Nephron progenitor cell (in vitro differentiated cells): ENCODE measurements at regions not wholly inside any gene's neighbourhood (a gene's known extent, or its start where the extent isn't known, plus 50 kb on each side); places are given as distances from the start of the nearest gene placed in this dataset.

ENCODE experiments used
- DNase-seq: peaks from one replicate; pipeline ENCODE4 v3.0.0; 2021
- H3K27ac Mint-ChIP-seq: 2 replicates; pipeline ENCODE4 v1.8.0; 2021; ENCODE audit warnings: mild to moderate bottlenecking, moderate library complexity, mixed read lengths
- H3K27me3 Mint-ChIP-seq: 2 replicates; pipeline ENCODE4 v1.8.0; 2021; ENCODE audit warnings: mild to moderate bottlenecking, low read depth, mixed read lengths; ENCODE audit not compliant: poor library complexity
- H3K36me3 Mint-ChIP-seq: 2 replicates; pipeline ENCODE4 v1.8.0; 2021; ENCODE audit warnings: low read depth, mixed read lengths
- H3K4me1 Mint-ChIP-seq: 2 replicates; pipeline ENCODE4 v1.8.0; 2021; ENCODE audit warnings: mixed read lengths
- H3K4me3 Mint-ChIP-seq: 2 replicates; pipeline ENCODE4 v1.8.0; 2021; ENCODE audit warnings: mild to moderate bottlenecking, moderate library complexity, mixed read lengths
- H3K9me3 Mint-ChIP-seq: 2 replicates; pipeline ENCODE4 v1.8.0; 2021; ENCODE audit warnings: mild to moderate bottlenecking, moderate library complexity, mixed read lengths
- CTCF ChIP-seq: fragments of 200-600 bp; sonication (generic); IDR thresholded peaks from 2 replicates; pipeline ENCODE4 v1.5.0; 2021; ENCODE audit warnings: antibody characterized with exemption

GRCh38 chr12:94721173-94721572 lies 70.8 kb upstream of the TMCC3 start:
- H3K27me3 Mint-ChIP-seq: no peaks in the 10 kb centered on the region
- H3K9me3 Mint-ChIP-seq: peaks cover 19% of the 10 kb centered on the region
- H3K36me3 Mint-ChIP-seq: peaks cover 14% of the 10 kb centered on the region
- H3K4me1 Mint-ChIP-seq: peaks cover 45% of the 10 kb centered on the region
- H3K4me3 Mint-ChIP-seq: no peak overlapping the region
- no peak for TF ChIP-seq CTCF
- DNase-seq: no peak
- H3K27ac Mint-ChIP-seq: no peak overlapping the region

GRCh38 chr12:94718114-94718513 lies 67.8 kb upstream of the TMCC3 start:
- DNase-seq: no peak
- peaks cover 18% of the 10 kb centered on the region for H3K9me3 Mint-ChIP-seq
- TF ChIP-seq CTCF: no peak
- H3K4me1 Mint-ChIP-seq: peaks cover 64% of the 10 kb centered on the region
- peaks cover 14% of the 10 kb centered on the region for H3K36me3 Mint-ChIP-seq
- H3K4me3 Mint-ChIP-seq: no peak overlapping the region
- H3K27ac Mint-ChIP-seq: no peak overlapping the region
- no peaks in the 10 kb centered on the region for H3K27me3 Mint-ChIP-seq

GRCh38 chr12:94717656-94718055 lies 67.3 kb upstream of the TMCC3 start:
- no peak for DNase-seq
- Mint-ChIP-seq H3K27ac (peak overlapping the region; percentile 95), H3K27me3 (no peaks in the 10 kb centered on the region), H3K4me1 (peaks cover 64% of the 10 kb centered on the region), H3K4me3 (peak overlapping the region; percentile 40), H3K36me3 (peaks cover 14% of the 10 kb centered on the region), H3K9me3 (peaks cover 18% of the 10 kb centered on the region)
- TF ChIP-seq CTCF: no peak

- Mint-ChIP-seq H3K27ac (peak overlapping the region; percentile 95), H3K4me3 (peak overlapping the region; percentile 61)
These were observed 66.8 kb upstream of the TMCC3 start for GRCh38 chr12:94717108-94717507.

GRCh38 chr12:94716339-94716738 lies 66.0 kb upstream of the TMCC3 start:
- no peaks in the 10 kb centered on the region for H3K27me3 Mint-ChIP-seq
- H3K4me3 Mint-ChIP-seq: no peak overlapping the region
- H3K4me1 Mint-ChIP-seq: peaks cover 61% of the 10 kb centered on the region
- DNase-seq: no peak
- H3K36me3 Mint-ChIP-seq: peaks cover 13% of the 10 kb centered on the region
- peaks cover 13% of the 10 kb centered on the region for H3K9me3 Mint-ChIP-seq
- TF ChIP-seq CTCF: no peak
- H3K27ac Mint-ChIP-seq: peak overlapping the region; percentile 93

More at GRCh38 chr12:94717108-94717507, 66.8 kb upstream of the TMCC3 start:
- Mint-ChIP-seq H3K4me1 (peaks cover 65% of the 10 kb centered on the region), H3K27me3 (no peaks in the 10 kb centered on the region), H3K9me3 (peaks cover 18% of the 10 kb centered on the region), H3K36me3 (peaks cover 14% of the 10 kb centered on the region)
- peak; percentile 15 for DNase-seq
- no peak for TF ChIP-seq CTCF

GRCh38 chr12:94714378-94715114 lies 64.2 kb upstream of the TMCC3 start:
- H3K9me3 Mint-ChIP-seq: peaks cover 7% of the 10 kb centered on the region
- DNase-seq: no peak
- H3K4me3 Mint-ChIP-seq: no peak overlapping the region
- peaks cover 61% of the 10 kb centered on the region for H3K4me1 Mint-ChIP-seq
- H3K27ac Mint-ChIP-seq: peak overlapping the region; percentile 35
- peaks cover 7% of the 10 kb centered on the region for H3K36me3 Mint-ChIP-seq
- no peak for TF ChIP-seq CTCF
- H3K27me3 Mint-ChIP-seq: no peaks in the 10 kb centered on the region
